ENCODE measurements at regions not wholly inside any gene's neighbourhood (a gene's known extent, or its start where the extent isn't known, plus 50 kb on each side); places are given as distances from the start of the nearest gene placed in this dataset.

GRCh38 chr16:61323456-61323855 is 712.8 kb downstream of the CDH8 start:
- DNase-seq (ENCODE audit: low read depth, low spot score): no peak
- no peaks in the 10 kb centered on the region for H3K4me1 ChIP-seq (ENCODE audit: control insufficient read depth, insufficient read depth, low read length)
- no peaks in the 10 kb centered on the region for H3K9me3 ChIP-seq (ENCODE audit: control insufficient read depth, insufficient read depth, low read depth, low read length)
- no peak for ATAC-seq
- H3K27ac ChIP-seq (ENCODE audit: low read length): no peak overlapping the region
- no TSS peak for BruUV-seq (replicated peaks)
- POLR2A ChIA-PET: no interaction called here
- no peaks in the 10 kb centered on the region for H3K27me3 ChIP-seq (ENCODE audit: control insufficient read depth, insufficient read depth, low read length)
- CTCF ChIA-PET: interaction anchor here (0.7 kb wide), 1 partner anchor 22 kb away, joined by 19 read pairs; no protein-coding TSS in a partner anchor
- no peaks in the 10 kb centered on the region for H3K36me3 ChIP-seq (ENCODE audit: control insufficient read depth, insufficient read depth, low read length)
- in situ Hi-C loops (cut with HindIII; ENCODE audit: low pct_unique_long_range_greater_than_20kb, low sequenced_read_pairs) (no loop called here), intact Hi-C loops (cut with micrococcal nuclease; ENCODE audit: unreplicated experiment) (no loop called here)
- TF ChIP-seq CTCF (IDR thresholded peaks at IDR 0.05) (no peak), POLR2AphosphoS5 (IDR thresholded peaks at IDR 0.05; ENCODE audit: low read depth, low read length) (no peak), REST (IDR thresholded peaks at IDR 0.05; ENCODE audit: insufficient read depth in 1 of 2, low read depth in 2 of 2, low read length in 1 of 2) (no peak), TCF7L2 (IDR thresholded peaks at IDR 0.05; ENCODE audit: low read depth, low read length) (no peak), SIN3A (IDR thresholded peaks at IDR 0.05; ENCODE audit: borderline replicate concordance, insufficient read depth, low read depth, low read length) (no peak)
- no peak overlapping the region for H3K4me3 ChIP-seq (ENCODE audit: low read depth in 2 of 2, low read length in 2 of 2)

GRCh38 chr16:61320791-61321190 is 715.4 kb downstream of the CDH8 start:
- Histone ChIP-seq H3K9me3 (ENCODE audit: control insufficient read depth, insufficient read depth, low read depth, low read length) (no peaks in the 10 kb centered on the region), H3K4me3 (ENCODE audit: low read depth in 2 of 2, low read length in 2 of 2) (no peak overlapping the region), H3K27ac (ENCODE audit: low read length) (no peak overlapping the region), H3K36me3 (ENCODE audit: control insufficient read depth, insufficient read depth, low read length) (no peaks in the 10 kb centered on the region), H3K27me3 (ENCODE audit: control insufficient read depth, insufficient read depth, low read length) (no peaks in the 10 kb centered on the region), H3K4me1 (ENCODE audit: control insufficient read depth, insufficient read depth, low read length) (no peaks in the 10 kb centered on the region)
- ChIA-PET POLR2A (no interaction called here), CTCF (no interaction called here)
- DNase-seq (ENCODE audit: low read depth, low spot score): no peak
- ATAC-seq: no peak
- in situ Hi-C loops (cut with HindIII; ENCODE audit: low pct_unique_long_range_greater_than_20kb, low sequenced_read_pairs) (no loop called here), intact Hi-C loops (cut with micrococcal nuclease; ENCODE audit: unreplicated experiment) (no loop called here)
- no peak for TF ChIP-seq TCF7L2 (IDR thresholded peaks at IDR 0.05; ENCODE audit: low read depth, low read length)
- TF ChIP-seq SIN3A (IDR thresholded peaks at IDR 0.05; ENCODE audit: borderline replicate concordance, insufficient read depth, low read depth, low read length): no peak
- TF ChIP-seq REST (IDR thresholded peaks at IDR 0.05; ENCODE audit: insufficient read depth in 1 of 2, low read depth in 2 of 2, low read length in 1 of 2): no peak
- no peak for TF ChIP-seq POLR2AphosphoS5 (IDR thresholded peaks at IDR 0.05; ENCODE audit: low read depth, low read length)
- no peak for TF ChIP-seq CTCF (IDR thresholded peaks at IDR 0.05)
- no TSS peak for BruUV-seq (replicated peaks)

All from Panc1 (cell line).